Heart right ventricle (tissue), 16 donors: ENCODE measurements at regions not wholly inside any gene's neighbourhood (a gene's known extent, or its start where the extent isn't known, plus 50 kb on each side); places are given as distances from the start of the nearest gene placed in this dataset.

Source experiments
- ATAC-seq, 8 donors: fragments of 200-7000 bp; cut with Tn5 transposase; one replicate each; pipeline ENCODE4 v1.9.1; 2020; ENCODE audit warnings: mild to moderate bottlenecking in 8 of 8, moderate library complexity in 8 of 8, moderate number of reproducible peaks in 1 of 8
- DNase-seq, 2 donors: peaks; one replicate each; pipeline ENCODE4 v3.0.0-alpha.2; 2020
- H3K27ac ChIP-seq, 10 donors: fragments of 200-600 bp; sonication (generic) in 2 of 10; one replicate each; pipeline versions ENCODE4 v1.5.0 to v1.8.0; 2020 to 2022; ENCODE audit warnings: mild to moderate bottlenecking in 3 of 10
- H3K27me3 ChIP-seq, 7 donors: fragments of 200-600 bp; one replicate each; pipeline ENCODE4 v1.8.0; 2021 to 2022; ENCODE audit warnings: mild to moderate bottlenecking in 2 of 7
- H3K36me3 ChIP-seq, 9 donors: fragments of 200-600 bp; sonication (generic) in 1 of 9; one replicate each; pipeline versions ENCODE4 v1.5.0 to v1.8.0; 2020 to 2022; ENCODE audit warnings: mild to moderate bottlenecking in 2 of 9
- H3K4me1 ChIP-seq, 9 donors: fragments of 200-600 bp; sonication (generic) in 1 of 9; one replicate each; pipeline versions ENCODE4 v1.5.0 to v1.8.0; 2020 to 2022; ENCODE audit warnings: mild to moderate bottlenecking in 4 of 9
- H3K4me3 ChIP-seq, 10 donors: fragments of 200-600 bp; sonication (generic) in 2 of 10; one replicate each; pipeline versions ENCODE4 v1.5.0 to v1.8.0; 2020 to 2022; ENCODE audit warnings: mild to moderate bottlenecking in 7 of 10, moderate library complexity in 2 of 10
- H3K9me3 ChIP-seq, 11 donors: fragments of 200-600 bp in 10 of 11; sonication (generic) in 2 of 11; one replicate each; pipeline versions ENCODE4 v1.5.0 to v1.8.0; 2013 to 2022; ENCODE audit warnings: mild to moderate bottlenecking in 2 of 11, control low read depth in 1 of 11, moderate library complexity in 1 of 11
- WGBS, 2 donors: extraction: QIAGEN DNeasy Blood & Tissue Kit; methylation state at CpG; one replicate each; pipeline ENCODE4 v1.1.7; 2013; ENCODE audit warnings: inconsistent platforms in 1 of 2; 5-methylcytosine and 5-hydroxymethylcytosine counted together
- intact Hi-C, 10 donors: fragments of 100-400 bp; cut with DNase I; formaldehyde crosslinking; loops; one replicate each; pipeline versions ENCODE4 v1.11.1 to v1.14.2; 2022
- TF ChIP-seq, protein P1 (sequence below), 9 donors: fragments of 200-600 bp; sonication (generic) in 2 of 9; IDR thresholded peaks; one replicate each; pipeline versions ENCODE4 v1.5.0 to v1.8.0; 2021 to 2022; ENCODE audit warnings: antibody characterized with exemption in 9 of 9, mild to moderate bottlenecking in 5 of 9, moderate library complexity in 1 of 9
- donor health status: Arrhythmogenic right ventricular cardiomyopathy.
- donor health status: ischemic (EF 13 %, LVEDD 7.1; RV severe dilation, severe dysfunction).
- donor health status: healthy with polysubstance abuse.
- donor health status: DM: no; HTN: yes; CAD: no.
- donor health status: DM: no; HTN: no; CAD: no.
- donor health status: ischemic (EF 25% LVEDD 6.9; RV normal size, moderate dysfunction).
- donor health status: ischemic (EF 25% LVEDD 5.7; RV mildly dilated, moderate dysfunction).
- donor health status: healthy.
- donor health status: DM: yes; HTN: yes; CAD: no.
- donor health status: Ischemic cardiomyopathy.
- donor health status: ischemic (EF 35%, LVEDD 5.7; RV mildly dilated, moderate dysfunction).
- donor health status: nonischemic (EF 11% LVEDD 7.7; RV severe dilation, severe dysfunction).
- donor health status: DM: yes; HTN: yes; CAD: no.
- donor health status: PGD.
- donor health status: ischemic (EF 29% LVEDD 5.4; RV normal size, mild dysfunction).
- donor health status: nonischemic (EF 23%, LVEDD 6.1; RV moderate dilation, normal function).

DNA sequence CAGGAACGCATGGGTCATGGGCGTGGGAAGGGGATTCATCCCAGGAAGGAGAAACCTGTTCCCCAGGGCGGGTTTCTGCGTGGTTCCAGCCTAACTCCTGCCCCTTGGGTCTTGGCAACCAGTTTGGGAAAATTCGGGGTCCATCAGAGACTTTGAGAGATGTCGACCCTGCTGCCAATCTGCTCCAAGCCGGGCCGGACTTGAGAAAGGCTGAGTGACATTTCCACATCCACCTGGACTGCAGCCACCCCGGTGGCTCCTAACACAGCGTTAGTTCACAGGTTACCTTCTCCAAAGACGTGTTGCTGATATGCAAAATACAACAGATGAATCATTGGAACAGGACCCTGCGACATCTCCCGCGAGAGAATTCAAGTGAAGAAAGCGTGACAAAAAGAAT lies 627.2 kb downstream of the IRX1 start:
- TF ChIP-seq, protein P1, sequence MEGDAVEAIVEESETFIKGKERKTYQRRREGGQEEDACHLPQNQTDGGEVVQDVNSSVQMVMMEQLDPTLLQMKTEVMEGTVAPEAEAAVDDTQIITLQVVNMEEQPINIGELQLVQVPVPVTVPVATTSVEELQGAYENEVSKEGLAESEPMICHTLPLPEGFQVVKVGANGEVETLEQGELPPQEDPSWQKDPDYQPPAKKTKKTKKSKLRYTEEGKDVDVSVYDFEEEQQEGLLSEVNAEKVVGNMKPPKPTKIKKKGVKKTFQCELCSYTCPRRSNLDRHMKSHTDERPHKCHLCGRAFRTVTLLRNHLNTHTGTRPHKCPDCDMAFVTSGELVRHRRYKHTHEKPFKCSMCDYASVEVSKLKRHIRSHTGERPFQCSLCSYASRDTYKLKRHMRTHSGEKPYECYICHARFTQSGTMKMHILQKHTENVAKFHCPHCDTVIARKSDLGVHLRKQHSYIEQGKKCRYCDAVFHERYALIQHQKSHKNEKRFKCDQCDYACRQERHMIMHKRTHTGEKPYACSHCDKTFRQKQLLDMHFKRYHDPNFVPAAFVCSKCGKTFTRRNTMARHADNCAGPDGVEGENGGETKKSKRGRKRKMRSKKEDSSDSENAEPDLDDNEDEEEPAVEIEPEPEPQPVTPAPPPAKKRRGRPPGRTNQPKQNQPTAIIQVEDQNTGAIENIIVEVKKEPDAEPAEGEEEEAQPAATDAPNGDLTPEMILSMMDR (IDR thresholded peaks at IDR 0.05) = no peak
- no peak overlapping the region for H3K27ac ChIP-seq
- DNase-seq = no peak
- no peaks in the 10 kb centered on the region for H3K4me1 ChIP-seq
- H3K27me3 ChIP-seq = peaks cover 0 to 10% (median 0%) of the 10 kb centered on the region in 7 donors
- no peak for ATAC-seq
- no peaks in the 10 kb centered on the region for H3K36me3 ChIP-seq
- intact Hi-C loops = no loop called here
- H3K9me3 ChIP-seq = peaks cover 0 to 5% (median 0%) of the 10 kb centered on the region in 11 donors
- H3K4me3 ChIP-seq = no peak overlapping the region
- 70 to 77% methylated on average over 15 of the region's 15 CpGs for WGBS, 2 donors

DNA sequence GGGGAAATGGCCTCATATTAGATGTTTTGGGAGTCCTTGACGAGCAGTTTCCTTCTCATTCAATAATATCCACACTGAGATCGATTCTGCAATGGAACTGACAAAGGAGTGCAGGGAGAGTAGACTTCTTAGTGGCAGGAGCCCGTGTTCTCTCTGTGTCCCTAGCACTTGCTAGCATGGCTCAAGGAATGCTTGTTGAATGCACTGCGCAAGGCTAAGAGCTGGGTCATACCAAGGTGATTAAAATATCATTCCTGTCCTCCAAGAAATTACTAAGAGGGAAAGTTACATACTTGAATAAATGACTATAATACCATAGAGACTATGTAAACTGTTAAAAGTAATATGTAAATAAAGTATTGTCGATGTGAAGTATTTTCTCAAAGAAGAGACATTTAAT lies 630.1 kb downstream of the IRX1 start:
- Histone ChIP-seq H3K4me1 (no peaks in the 10 kb centered on the region), H3K4me3 (no peak overlapping the region), H3K9me3 (no peaks in the 10 kb centered on the region), H3K27ac (no peak overlapping the region), H3K36me3 (no peaks in the 10 kb centered on the region), H3K27me3 (peaks cover 0 to 7% (median 0%) of the 10 kb centered on the region in 7 donors)
- ATAC-seq = no peak
- DNase-seq = no peak
- intact Hi-C loops = no loop called here
- 80% methylated on average over 5 of the region's 5 CpGs for WGBS, 2 donors
- TF ChIP-seq, protein P1 (IDR thresholded peaks at IDR 0.05) = no peak

DNA sequence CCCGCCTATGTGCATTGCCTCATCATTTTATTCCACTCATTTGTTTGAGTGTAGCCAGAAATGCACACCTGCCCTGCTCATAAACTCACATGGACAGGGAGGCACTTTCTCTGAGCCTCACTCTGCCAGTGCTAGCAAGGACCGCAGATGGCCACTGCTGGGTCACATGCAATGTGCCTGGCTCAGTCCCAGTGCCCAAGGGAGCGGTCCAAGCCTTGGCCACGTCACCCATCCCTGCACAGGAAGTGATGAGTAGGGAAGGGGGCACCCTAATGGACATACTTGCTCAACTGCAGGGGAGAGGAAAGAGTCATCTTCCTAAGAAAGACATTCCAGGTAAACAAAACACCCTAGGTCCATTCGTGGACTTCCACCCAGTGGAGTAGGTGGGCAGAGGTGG lies 630.9 kb downstream of the IRX1 start:
- no peaks in the 10 kb centered on the region for H3K4me1 ChIP-seq
- WGBS, 2 donors = 72 to 76% methylated on average over 5 of the region's 5 CpGs
- H3K4me3 ChIP-seq = no peak overlapping the region
- no peak overlapping the region for H3K27ac ChIP-seq
- ATAC-seq = no peak
- intact Hi-C loops = no loop called here
- no peak for DNase-seq
- TF ChIP-seq, protein P1 (IDR thresholded peaks at IDR 0.05) = no peak
- H3K9me3 ChIP-seq = no peaks in the 10 kb centered on the region
- peaks cover 0 to 7% (median 0%) of the 10 kb centered on the region in 7 donors for H3K27me3 ChIP-seq
- H3K36me3 ChIP-seq = no peaks in the 10 kb centered on the region

DNA sequence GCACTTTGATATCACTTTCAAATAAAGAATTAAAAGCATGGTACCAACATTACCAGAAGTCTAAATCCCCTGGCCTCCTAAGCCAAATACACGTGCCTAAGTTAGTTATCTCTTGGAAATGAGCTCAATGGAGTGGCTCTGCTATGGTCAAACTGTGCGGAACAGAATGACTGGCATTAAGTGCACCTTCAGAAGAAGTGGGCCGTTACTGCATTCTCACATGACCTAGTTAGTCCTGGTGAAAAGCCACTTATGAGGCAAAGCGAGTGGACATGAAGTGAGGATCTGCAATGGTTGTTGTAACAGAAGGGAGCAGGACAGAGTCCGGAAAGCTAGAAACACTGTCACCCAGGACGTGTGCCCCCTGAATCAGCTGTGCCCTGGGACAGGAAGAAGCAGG lies 633.1 kb downstream of the IRX1 start:
- TF ChIP-seq, protein P1 (IDR thresholded peaks at IDR 0.05) = no peak
- intact Hi-C loops = no loop called here
- H3K27ac ChIP-seq = no peak overlapping the region
- H3K27me3 ChIP-seq = peaks cover 0 to 7% (median 0%) of the 10 kb centered on the region in 7 donors
- no peak overlapping the region for H3K4me3 ChIP-seq
- H3K4me1 ChIP-seq = no peaks in the 10 kb centered on the region
- H3K9me3 ChIP-seq = peaks cover 0 to 8% (median 0%) of the 10 kb centered on the region in 11 donors
- DNase-seq (no peak), ATAC-seq (no peak)
- no peaks in the 10 kb centered on the region for H3K36me3 ChIP-seq
- 73 to 81% methylated on average over 6 of the region's 6 CpGs for WGBS, 2 donors
